NCI-H2081 treated with DMSO at 0.1 percent for 48 hours (cell line): ENCODE measurements at regions not wholly inside any gene's neighbourhood (a gene's known extent, or its start where the extent isn't known, plus 50 kb on each side); places are given as distances from the start of the nearest gene placed in this dataset.

Source experiments
- DNase-seq: peaks from one replicate; lab custom pipeline; 2025; lab: John Stamatoyannopoulos, UW

DNA sequence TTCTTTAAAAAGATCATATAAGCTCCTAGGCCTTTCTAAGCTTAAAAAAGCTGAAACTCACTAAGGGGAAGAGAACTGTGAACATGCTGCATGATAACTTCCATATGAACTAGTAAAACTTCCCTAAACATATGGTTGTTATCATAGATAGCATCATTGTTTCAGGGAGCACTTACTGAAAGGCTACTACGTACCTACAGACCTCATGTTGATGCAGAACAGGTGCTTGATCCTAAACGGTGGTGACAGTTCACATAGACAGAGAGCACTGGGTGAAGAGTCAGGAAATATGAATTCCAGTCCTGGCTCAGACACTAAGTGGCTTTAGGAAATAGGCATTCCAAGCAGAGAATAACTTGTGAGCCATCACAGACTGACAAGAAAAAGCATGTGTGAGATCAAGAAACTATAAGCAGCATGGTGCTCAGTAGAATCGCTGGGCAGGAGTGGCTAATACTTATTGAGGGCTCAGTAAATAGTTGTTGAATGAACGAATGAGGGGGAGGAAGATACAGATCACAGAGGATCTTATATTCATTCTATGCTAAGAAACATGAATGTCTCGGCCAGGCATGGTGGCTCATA, 78.4 kb upstream of the NUDT4 start:
- no peak for DNase-seq

- no peak for DNase-seq
Observed at GRCh38 chr12:93300611-93301021, 77.1 kb upstream of the NUDT4 start.

GRCh38 chr12:93302331-93303229, 75.1 kb upstream of the NUDT4 start:
- no peak for DNase-seq

DNA sequence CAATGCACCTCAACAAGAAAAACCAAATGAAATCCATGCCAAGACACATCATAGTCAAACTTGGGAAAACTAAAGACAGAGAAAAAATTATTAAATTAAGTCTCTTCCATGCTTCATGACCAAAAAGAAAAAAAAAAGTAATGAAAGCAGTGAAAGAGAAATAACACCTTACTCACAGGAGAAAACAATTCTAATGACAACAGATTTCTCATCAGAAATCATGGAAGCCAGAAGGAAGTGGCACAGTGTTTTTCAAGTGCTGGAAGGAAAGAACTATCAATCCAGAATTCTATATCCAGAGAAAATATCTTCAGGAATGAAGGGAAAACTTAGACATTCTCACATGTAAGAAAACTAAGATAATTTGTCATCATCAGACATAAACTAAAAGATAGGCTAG, 71.1 kb upstream of the NUDT4 start:
- DNase-seq = no peak

DNA sequence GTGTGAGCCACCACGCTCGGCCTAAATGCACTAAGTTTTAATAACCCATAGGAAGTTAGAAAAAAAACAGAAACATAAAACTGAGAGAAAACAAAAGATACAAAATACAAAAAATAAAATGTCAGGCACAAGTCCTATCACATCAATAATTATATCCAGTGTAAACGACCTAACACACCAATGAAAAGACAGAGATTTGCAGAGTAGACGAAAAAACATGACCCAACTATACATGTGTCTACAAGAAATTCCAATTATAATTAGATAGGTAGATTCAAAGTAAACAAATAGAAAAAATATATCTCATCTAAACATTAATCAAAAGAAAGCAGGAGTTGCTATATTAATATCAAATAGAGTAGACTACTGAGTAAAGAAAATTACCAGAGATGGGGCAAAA, 69.4 kb upstream of the NUDT4 start:
- DNase-seq = no peak

DNA sequence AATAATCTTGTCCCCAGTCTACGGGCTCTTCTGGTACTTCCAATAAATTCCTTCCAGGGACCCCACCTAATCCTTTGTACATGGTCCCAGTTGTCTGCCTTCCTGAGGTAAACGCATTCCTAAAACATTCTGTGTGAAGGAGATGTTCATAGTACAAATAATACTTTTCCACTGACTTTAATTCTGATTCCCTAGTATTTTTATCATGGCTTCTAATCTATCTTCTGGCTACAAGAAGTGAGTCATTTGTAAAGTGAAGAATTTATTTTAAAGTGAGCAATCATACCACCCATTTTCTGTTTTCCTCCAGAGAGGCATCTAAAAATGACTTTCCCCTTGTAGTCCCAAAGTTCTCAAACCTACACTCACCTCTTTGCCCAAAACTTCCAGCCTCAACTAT, 65.9 kb upstream of the NUDT4 start:
- DNase-seq = no peak

GRCh38 chr12:93314177-93314497, 63.6 kb upstream of the NUDT4 start:
- no peak for DNase-seq

DNA sequence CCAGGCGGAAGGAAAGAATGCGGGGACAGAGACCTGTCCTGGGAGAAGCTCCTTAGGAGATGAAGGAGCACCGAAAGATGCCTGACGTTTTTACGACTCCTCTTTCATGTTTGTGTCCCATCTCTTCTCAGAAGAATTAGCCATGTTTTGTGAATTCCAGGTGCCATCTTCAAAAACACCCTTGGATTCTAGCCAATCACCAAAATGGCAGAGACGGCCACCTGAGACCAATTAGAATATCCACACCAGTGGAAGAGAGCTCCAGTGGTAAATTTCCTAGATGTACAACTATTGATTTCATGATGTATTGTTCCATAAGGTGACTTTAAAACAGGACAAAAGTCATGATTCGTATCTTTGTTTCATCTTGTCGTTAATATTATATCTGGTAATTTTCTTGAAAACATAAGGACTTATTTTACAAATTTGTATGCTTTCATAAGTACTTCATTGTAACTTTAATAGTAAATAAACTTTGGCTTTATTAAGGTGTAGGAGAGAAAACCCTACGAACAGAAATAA, 62.3 kb upstream of the NUDT4 start:
- DNase-seq = no peak

DNA sequence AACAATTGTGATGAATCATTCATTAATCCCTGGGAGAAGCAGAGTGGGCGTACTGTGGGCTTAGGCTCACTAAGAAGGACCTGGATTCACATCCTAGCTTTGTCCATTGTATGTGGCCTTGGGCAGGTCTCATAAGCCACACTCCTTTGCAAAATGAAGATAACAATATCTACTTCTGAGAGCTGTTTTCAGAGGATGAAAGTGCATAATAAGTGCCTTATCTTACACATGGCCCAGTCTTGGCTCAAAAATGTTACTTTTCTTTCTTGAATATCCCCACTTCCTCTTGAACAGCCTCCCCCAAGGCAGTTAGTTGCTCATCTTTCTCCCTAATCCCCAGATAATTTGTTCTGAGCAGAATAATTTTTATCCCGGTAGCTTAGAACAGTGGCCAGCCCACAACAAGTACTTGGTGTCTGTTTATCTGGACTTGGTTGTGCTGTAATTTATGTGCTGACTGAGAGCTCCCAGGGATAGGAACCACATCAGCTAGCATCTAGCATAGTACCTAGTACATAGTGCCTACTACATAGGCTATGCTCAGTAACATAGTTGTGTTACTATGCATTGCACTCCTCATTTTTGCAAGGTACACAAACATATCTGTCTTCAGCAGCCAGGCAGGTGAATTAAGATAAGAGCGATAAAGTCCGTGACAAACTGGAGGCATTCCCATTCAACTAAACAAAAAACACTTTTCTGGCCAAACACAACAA, 61.7 kb upstream of the NUDT4 start:
- no peak for DNase-seq

- DNase-seq = no peak
Observed at GRCh38 chr12:93316623-93316971, 61.1 kb upstream of the NUDT4 start.

DNA sequence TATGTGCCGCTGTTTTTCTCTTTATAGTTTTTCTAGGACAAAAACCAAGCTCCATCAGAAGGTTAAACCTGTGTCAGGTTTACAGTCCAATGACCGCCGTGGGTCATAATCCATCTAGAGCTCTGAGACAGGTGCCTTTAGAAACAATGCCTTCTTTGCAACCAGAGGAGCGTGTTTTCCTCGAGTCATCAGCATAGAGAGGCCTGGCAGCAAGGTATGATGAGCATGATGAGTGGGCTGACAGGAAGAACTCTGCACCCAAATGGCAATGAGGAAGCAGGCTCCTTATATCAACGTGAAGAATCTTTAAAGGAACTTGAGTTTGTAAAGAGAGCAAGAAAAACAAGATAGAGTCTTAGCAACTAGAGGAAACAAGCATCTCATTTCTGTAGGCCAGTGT, 60.5 kb upstream of the NUDT4 start:
- DNase-seq = no peak

GRCh38 chr12:93318720-93319522, 58.8 kb upstream of the NUDT4 start:
- DNase-seq = peak; percentile 48

GRCh38 chr12:93319523-93320050, 58.1 kb upstream of the NUDT4 start:
- no peak for DNase-seq

DNA sequence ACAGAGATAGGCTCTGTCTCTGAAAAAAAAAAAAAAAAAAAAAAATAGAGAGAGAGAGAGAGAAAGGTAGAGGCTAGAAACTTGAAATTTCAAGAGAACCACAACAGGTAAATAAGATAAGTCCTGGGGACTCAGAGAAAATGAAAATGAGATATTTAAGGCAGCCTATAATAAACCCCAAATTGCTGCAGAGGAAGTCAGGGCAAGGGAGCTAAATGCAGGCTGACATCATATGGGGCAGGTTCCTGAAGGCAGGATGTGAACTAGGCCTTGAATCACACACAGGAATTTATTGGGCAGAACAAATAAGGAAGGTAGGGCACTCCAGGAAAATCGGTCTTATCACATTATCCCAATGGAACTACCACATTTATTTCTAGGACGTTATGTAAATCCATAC, 54.9 kb upstream of the NUDT4 start:
- DNase-seq = no peak

GRCh38 chr12:93323625-93324329, 53.9 kb upstream of the NUDT4 start:
- DNase-seq = no peak

DNA sequence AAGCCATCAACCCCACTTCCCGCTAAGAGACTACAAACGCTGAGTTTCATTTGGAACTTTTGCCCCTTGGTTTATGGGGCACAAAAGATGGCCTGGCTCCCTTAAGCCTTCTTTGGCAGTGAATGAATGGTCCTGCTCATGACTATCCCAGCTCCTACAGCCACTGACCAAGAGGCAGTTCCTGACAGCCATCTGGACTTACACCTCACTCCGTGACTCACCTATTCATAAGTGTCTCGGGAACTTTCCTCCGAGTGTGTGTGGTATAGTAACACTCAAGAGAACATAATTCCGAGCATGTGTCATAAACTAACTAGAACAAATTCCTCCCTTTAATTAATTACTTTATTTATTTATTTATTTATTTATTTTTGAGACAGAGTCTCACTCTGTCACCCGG, 51.9 kb upstream of the NUDT4 start:
- no peak for DNase-seq
